Mammary epithelial cell (primary cell): ENCODE measurements at regions not wholly inside any gene's neighbourhood (a gene's known extent, or its start where the extent isn't known, plus 50 kb on each side); places are given as distances from the start of the nearest gene placed in this dataset.

Experiments used
- CTCF ChIP-seq, 2 donors: IDR thresholded peaks in 1 of 2; conservative IDR thresholded peaks in 1 of 2; 2 replicates each; pipeline ENCODE4 v1.5.1; 2011 to 2012; ENCODE audit warnings: inconsistent platforms in 2 of 2, low read length in 2 of 2, mild to moderate bottlenecking in 2 of 2, control low read depth in 1 of 2, low read depth in 1 of 2; ENCODE audit not compliant: insufficient read depth in 1 of 2; ENCODE audit errors: extremely low read depth in 1 of 2
- EZH2 ChIP-seq: IDR thresholded peaks from 2 replicates; pipeline ENCODE4 v1.6.1; 2012; ENCODE audit warnings: low read length, inconsistent platforms, borderline replicate concordance

DNA sequence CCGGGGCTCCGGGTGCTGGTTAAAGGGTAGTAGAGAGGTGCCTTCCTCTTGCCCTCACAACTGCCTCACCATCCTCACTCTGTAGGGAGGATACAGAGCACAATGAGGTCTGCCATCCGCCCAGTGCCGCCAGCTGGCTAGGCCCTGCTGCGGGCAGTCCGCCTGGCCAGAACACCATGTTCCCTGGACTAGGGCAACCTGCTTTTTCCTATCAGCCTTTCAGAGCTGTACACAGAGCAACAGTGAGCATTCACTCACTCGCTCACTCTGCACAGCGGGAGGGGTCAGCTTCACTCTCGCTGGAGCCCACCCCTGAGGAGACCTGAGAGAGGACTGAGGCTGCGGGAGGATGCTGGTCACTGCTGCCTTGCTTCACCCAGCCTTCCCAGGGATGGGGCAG lies 218.7 kb upstream of the CHRNA7 start:
- TF ChIP-seq CTCF (conservative IDR thresholded peaks at IDR 0.05 in 1 of 2, IDR thresholded peaks at IDR 0.05 in 1 of 2; ENCODE audit: extremely low read depth in 1 of 2, insufficient read depth in 1 of 2, low read depth in 1 of 2, low read length in 2 of 2) (no peak), EZH2 (no peak)
